Suprapubic skin (tissue), 4 donors: ENCODE measurements at regions not wholly inside any gene's neighbourhood (a gene's known extent, or its start where the extent isn't known, plus 50 kb on each side); places are given as distances from the start of the nearest gene placed in this dataset.

Experiments
- DNase-seq, 2 donors: peaks; one replicate each; pipeline ENCODE4 v3.0.0-alpha.2; 2019; ENCODE audit warnings: low spot score in 2 of 2
- H3K27ac ChIP-seq: fragments of 200-600 bp; sonication (generic); one replicate; pipeline ENCODE4 v1.5.1; 2019
- H3K27me3 ChIP-seq: fragments of 200-600 bp; sonication (generic); one replicate; pipeline ENCODE4 v1.5.1; 2019
- H3K36me3 ChIP-seq: fragments of 200-600 bp; sonication (generic); one replicate; pipeline ENCODE4 v1.5.1; 2019
- H3K4me1 ChIP-seq: fragments of 200-600 bp; sonication (generic); one replicate; pipeline ENCODE4 v1.5.1; 2019
- H3K4me3 ChIP-seq: fragments of 200-600 bp; sonication (generic); one replicate; pipeline ENCODE4 v1.5.1; 2019; ENCODE audit warnings: mild to moderate bottlenecking
- H3K9me3 ChIP-seq: fragments of 200-600 bp; sonication (generic); one replicate; pipeline ENCODE4 v1.5.1; 2019
- EP300 ChIP-seq: sonication (generic); formaldehyde crosslinking; IDR thresholded peaks from one replicate; pipeline ENCODE4 v1.6.1; 2017; ENCODE audit warnings: antibody characterized with exemption
- POLR2A ChIP-seq, 2 donors: fragments of 450-650 bp; IDR thresholded peaks; one replicate each; pipeline ENCODE4 v1.6.1; 2017; ENCODE audit warnings: antibody characterized with exemption in 2 of 2, mild to moderate bottlenecking in 2 of 2, moderate library complexity in 2 of 2
- POLR2AphosphoS5 ChIP-seq, 3 donors: sonication (generic); formaldehyde crosslinking; IDR thresholded peaks; one replicate each; pipeline ENCODE4 v1.6.1; 2017; ENCODE audit warnings: antibody characterized with exemption in 3 of 3
- WGBS: methylation state at CpG from one replicate; pipeline ENCODE4 v1.1.5; 2018; 5-methylcytosine and 5-hydroxymethylcytosine counted together
- TF ChIP-seq, protein P1 (sequence below), 2 donors: fragments of 200-600 bp in 1 of 2; fragments of 450-650 bp in 1 of 2; sonication (generic) in 1 of 2; IDR thresholded peaks; one replicate each; pipeline ENCODE4 v1.5.1; 2016 to 2019; ENCODE audit warnings: antibody characterized with exemption in 2 of 2, mild to moderate bottlenecking in 1 of 2, moderate library complexity in 1 of 2

DNA sequence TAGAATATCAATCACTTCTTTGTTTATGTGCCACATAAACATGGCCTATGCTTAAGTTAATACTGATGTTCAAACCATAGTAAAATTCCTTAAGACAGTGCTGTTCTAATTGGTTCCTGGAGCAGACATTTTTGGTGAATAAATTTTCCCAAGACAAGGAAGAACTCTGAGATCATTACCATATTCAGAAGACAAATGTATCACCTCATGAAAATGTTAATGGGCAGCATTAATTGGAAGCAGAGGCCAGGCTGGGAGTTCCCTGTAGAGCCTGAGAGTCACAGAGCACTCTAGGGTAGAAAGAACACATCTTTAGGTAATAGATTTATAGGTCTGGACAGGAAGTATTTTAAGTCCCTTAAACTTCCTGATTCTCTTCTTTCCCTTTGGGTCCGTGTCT is 240.2 kb downstream of the MAN2A1 start:
- H3K9me3 ChIP-seq: no peaks in the 10 kb centered on the region
- TF ChIP-seq POLR2A (IDR thresholded peaks at IDR 0.05): no peak
- TF ChIP-seq POLR2AphosphoS5 (IDR thresholded peaks at IDR 0.05): no peak
- no peak for TF ChIP-seq EP300
- TF ChIP-seq, protein P1, sequence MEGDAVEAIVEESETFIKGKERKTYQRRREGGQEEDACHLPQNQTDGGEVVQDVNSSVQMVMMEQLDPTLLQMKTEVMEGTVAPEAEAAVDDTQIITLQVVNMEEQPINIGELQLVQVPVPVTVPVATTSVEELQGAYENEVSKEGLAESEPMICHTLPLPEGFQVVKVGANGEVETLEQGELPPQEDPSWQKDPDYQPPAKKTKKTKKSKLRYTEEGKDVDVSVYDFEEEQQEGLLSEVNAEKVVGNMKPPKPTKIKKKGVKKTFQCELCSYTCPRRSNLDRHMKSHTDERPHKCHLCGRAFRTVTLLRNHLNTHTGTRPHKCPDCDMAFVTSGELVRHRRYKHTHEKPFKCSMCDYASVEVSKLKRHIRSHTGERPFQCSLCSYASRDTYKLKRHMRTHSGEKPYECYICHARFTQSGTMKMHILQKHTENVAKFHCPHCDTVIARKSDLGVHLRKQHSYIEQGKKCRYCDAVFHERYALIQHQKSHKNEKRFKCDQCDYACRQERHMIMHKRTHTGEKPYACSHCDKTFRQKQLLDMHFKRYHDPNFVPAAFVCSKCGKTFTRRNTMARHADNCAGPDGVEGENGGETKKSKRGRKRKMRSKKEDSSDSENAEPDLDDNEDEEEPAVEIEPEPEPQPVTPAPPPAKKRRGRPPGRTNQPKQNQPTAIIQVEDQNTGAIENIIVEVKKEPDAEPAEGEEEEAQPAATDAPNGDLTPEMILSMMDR (IDR thresholded peaks at IDR 0.05): no peak
- 42% methylated on average over 1 of the region's 1 CpG for WGBS
- DNase-seq: no peak
- no peak overlapping the region for H3K4me3 ChIP-seq
- no peak overlapping the region for H3K27ac ChIP-seq
- H3K36me3 ChIP-seq: no peaks in the 10 kb centered on the region
- H3K4me1 ChIP-seq: no peaks in the 10 kb centered on the region
- no peaks in the 10 kb centered on the region for H3K27me3 ChIP-seq

DNA sequence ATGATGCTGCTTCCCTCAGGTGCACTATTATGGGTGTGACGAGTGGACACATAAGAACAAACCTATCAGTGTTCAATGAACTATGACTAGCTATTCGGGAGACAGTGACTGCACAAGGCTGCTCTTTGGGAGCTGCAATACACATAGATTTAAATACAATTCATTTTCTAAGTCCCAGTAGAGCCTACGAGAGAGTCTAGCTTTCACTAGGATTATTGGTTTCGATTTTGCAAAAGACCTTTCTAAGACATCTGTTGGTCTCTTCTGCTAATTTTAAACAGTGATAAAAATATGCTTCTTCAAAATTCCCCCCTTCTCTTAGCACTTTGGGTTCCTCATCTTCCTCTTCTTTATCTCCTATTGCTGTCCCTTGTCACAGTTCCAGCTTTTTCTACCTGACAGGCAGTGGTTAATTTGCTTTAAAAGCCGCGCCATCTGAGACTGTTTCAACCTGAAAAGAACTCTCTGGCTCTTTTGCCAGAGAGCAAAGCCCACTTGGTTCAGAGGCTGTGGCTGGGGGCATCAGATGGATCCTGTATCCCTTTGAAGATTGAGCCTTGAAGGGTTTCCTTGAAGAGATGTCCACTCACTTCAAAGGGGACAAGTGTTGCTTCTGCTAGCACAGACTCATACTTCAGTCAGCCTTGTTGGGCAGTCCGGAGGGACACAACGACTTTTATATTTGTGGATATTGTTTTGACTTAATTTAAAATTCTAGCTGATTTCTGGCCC is 241.5 kb downstream of the MAN2A1 start:
- Histone ChIP-seq H3K9me3 (no peaks in the 10 kb centered on the region), H3K36me3 (no peaks in the 10 kb centered on the region), H3K4me1 (no peaks in the 10 kb centered on the region), H3K27ac (no peak overlapping the region), H3K27me3 (no peaks in the 10 kb centered on the region), H3K4me3 (no peak overlapping the region)
- WGBS: 86% methylated on average over 8 of the region's 8 CpGs
- TF ChIP-seq POLR2A (IDR thresholded peaks at IDR 0.05) (no peak), EP300 (no peak), POLR2AphosphoS5 (IDR thresholded peaks at IDR 0.05) (no peak)
- TF ChIP-seq, protein P1 (IDR thresholded peaks at IDR 0.05): no peak
- DNase-seq: no peak

- no peak for DNase-seq
- no peak for TF ChIP-seq POLR2A (IDR thresholded peaks at IDR 0.05)
- TF ChIP-seq, protein P1 (IDR thresholded peaks at IDR 0.05): no peak
- TF ChIP-seq EP300: no peak
- TF ChIP-seq POLR2AphosphoS5 (IDR thresholded peaks at IDR 0.05): no peak
- H3K27me3 ChIP-seq: no peaks in the 10 kb centered on the region
- 88% methylated on average over 2 of the region's 2 CpGs for WGBS
- no peaks in the 10 kb centered on the region for H3K4me1 ChIP-seq
- no peak overlapping the region for H3K27ac ChIP-seq
- H3K4me3 ChIP-seq: no peak overlapping the region
- no peaks in the 10 kb centered on the region for H3K9me3 ChIP-seq
- H3K36me3 ChIP-seq: no peaks in the 10 kb centered on the region
These were observed 246.2 kb downstream of the MAN2A1 start for GRCh38 chr5:109935833-109936490.

DNA sequence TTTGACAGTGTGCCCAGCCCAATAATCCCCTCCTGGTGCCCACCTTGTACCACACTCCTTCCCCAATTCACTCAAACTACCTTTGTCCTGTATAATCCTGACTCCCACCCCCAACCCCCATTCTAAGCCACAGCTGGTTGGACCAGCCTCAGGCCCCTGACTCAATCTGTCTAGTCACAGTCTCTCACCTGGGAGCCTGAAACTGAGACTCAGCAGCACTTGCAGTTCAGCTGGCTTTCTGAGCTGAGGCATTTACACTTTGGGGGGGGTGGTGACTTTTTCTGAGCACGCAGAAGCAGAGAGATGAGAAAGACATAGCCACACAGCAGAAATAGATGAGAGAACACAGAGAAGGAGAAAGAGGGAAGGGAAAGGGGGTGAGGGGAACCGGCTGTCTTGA is 247.3 kb downstream of the MAN2A1 start:
- Histone ChIP-seq H3K27ac (no peak overlapping the region), H3K4me3 (no peak overlapping the region), H3K27me3 (no peaks in the 10 kb centered on the region), H3K4me1 (no peaks in the 10 kb centered on the region), H3K36me3 (no peaks in the 10 kb centered on the region), H3K9me3 (no peaks in the 10 kb centered on the region)
- TF ChIP-seq POLR2A (IDR thresholded peaks at IDR 0.05) (no peak), EP300 (no peak), POLR2AphosphoS5 (IDR thresholded peaks at IDR 0.05) (no peak)
- TF ChIP-seq, protein P1 (IDR thresholded peaks at IDR 0.05): no peak
- 72% methylated on average over 2 of the region's 2 CpGs for WGBS
- DNase-seq: no peak

DNA sequence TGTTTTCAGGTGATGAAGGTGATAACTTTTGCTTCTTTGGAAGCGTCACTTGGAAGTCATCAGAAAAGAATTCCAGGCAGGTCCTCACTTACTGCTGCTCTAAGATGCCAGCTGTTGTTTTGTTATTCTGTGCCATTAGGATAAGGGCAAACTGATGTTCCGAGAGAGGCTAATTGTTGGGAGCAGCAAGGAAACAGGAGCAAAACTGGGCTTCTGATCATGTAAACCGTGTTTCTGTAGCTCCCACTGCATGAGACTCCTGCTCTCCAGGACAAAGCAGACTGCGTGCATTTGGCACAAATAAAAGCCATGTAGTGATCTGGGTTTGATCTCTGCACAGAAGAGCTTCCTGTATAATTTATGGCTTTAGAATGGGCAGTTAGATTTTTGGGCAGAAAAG is 248.2 kb downstream of the MAN2A1 start:
- H3K36me3 ChIP-seq: no peaks in the 10 kb centered on the region
- H3K27me3 ChIP-seq: no peaks in the 10 kb centered on the region
- H3K9me3 ChIP-seq: no peaks in the 10 kb centered on the region
- WGBS: 76% methylated on average over 4 of the region's 4 CpGs
- H3K4me1 ChIP-seq: no peaks in the 10 kb centered on the region
- H3K27ac ChIP-seq: no peak overlapping the region
- TF ChIP-seq, protein P1 (IDR thresholded peaks at IDR 0.05): no peak
- TF ChIP-seq POLR2A (IDR thresholded peaks at IDR 0.05) (no peak), EP300 (no peak), POLR2AphosphoS5 (IDR thresholded peaks at IDR 0.05) (no peak)
- DNase-seq: no peak
- no peak overlapping the region for H3K4me3 ChIP-seq
